HCT116 (cell line): ENCODE measurements at regions not wholly inside any gene's neighbourhood (a gene's known extent, or its start where the extent isn't known, plus 50 kb on each side); places are given as distances from the start of the nearest gene placed in this dataset.

Experiments
- ATAC-seq: fragments of 200-7000 bp; cut with Tn5 transposase; 2 replicates; pipeline ENCODE4 v1.9.1; 2020; ENCODE audit warnings: mild to moderate bottlenecking, moderate library complexity
- BruUV-seq: library from RNA; stranded (reverse); fragments of 400-500 nt; replicated peaks from 2 replicates; lab custom pipeline; 2021; lab: Mats Ljungman, UMichigan
- CTCF ChIA-PET: fragments of 300-600 bp; sonication (Branson Sonifier 250); formaldehyde crosslinking; loops from one replicate; lab custom pipeline; 2021; ENCODE audit warnings: antibody characterized with exemption; lab: Charles Lee
- POLR2A ChIA-PET: fragments of 300-600, 350-600 bp; sonication (Branson Sonifier 250); formaldehyde crosslinking; loops from one replicate; lab custom pipeline; 2021; ENCODE audit warnings: antibody characterized with exemption; lab: Charles Lee
- RAD21 ChIA-PET, 2 experiments: fragments of 300-600 bp; sonication (Branson Sonifier 250); formaldehyde crosslinking; loops; one replicate each; lab custom pipeline; 2023; ENCODE audit warnings: low total read pairs in 2 of 2; ENCODE audit not compliant: uncharacterized antibody in 2 of 2, unreplicated experiment in 2 of 2, low non-redundant PET in 1 of 2; lab: Charles Lee
- DNase-seq: peaks from one replicate; pipeline ENCODE4 v3.0.0-alpha.2; 2010; ENCODE audit warnings: low read depth, low spot score
- H2AFZ ChIP-seq: fragments of 200-600 bp; shearing (Covaris generic), sonication (generic); 2 replicates; pipeline ENCODE4 v1.6.1; 2017; ENCODE audit warnings: low read depth, mixed run types, mixed read lengths, antibody characterized with exemption, low read length; ENCODE audit not compliant: poor library complexity, severe bottlenecking
- H3K27ac ChIP-seq: 2 replicates; pipeline ENCODE4 v1.5.1; 2012; ENCODE audit warnings: low read depth, low read length
- H3K27me3 ChIP-seq: fragments of 200-600 bp; sonication (generic); 2 replicates; pipeline ENCODE4 v1.6.1; 2016; ENCODE audit warnings: mixed run types, low read length, mixed read lengths; ENCODE audit not compliant: insufficient read depth
- H3K36me3 ChIP-seq, 2 experiments: fragments of 200-500 bp in 1 of 2; fragments of 200-600 bp in 1 of 2; sonication (Bioruptor generic) in 1 of 2; sonication (generic) in 1 of 2; 2 replicates each; pipeline versions ENCODE4 v1.5.1 to v1.6.1; 2014 to 2016; ENCODE audit warnings: low read length in 2 of 2, inconsistent platforms in 1 of 2, mixed read lengths in 1 of 2, mixed run types in 1 of 2; ENCODE audit not compliant: insufficient read depth in 2 of 2, control insufficient read depth in 1 of 2
- H3K4me1 ChIP-seq, 2 experiments: fragments of 200-600 bp in 1 of 2; sonication (generic) in 1 of 2; 2 replicates each; pipeline versions ENCODE4 v1.5.1 to v1.6.1; 2012 to 2017; ENCODE audit warnings: low read length in 2 of 2, inconsistent platforms in 1 of 2, mild to moderate bottlenecking in 1 of 2, mixed read lengths in 1 of 2, mixed run types in 1 of 2, moderate library complexity in 1 of 2; ENCODE audit not compliant: insufficient read depth in 2 of 2, control insufficient read depth in 1 of 2
- H3K4me2 ChIP-seq: fragments of 200-600 bp; sonication (generic); 2 replicates; pipeline ENCODE4 v1.6.1; 2017; ENCODE audit warnings: mixed run types, low read length, mixed read lengths
- H3K4me3 ChIP-seq, 2 experiments: fragments of 200-600 bp in 1 of 2; sonication (generic) in 1 of 2; replicated peaks in 1 of 2; 2 replicates each; pipeline ENCODE4 v1.5.1; 2011 to 2016; ENCODE audit warnings: low read length in 2 of 2, control low read depth in 1 of 2, low read depth in 1 of 2, mild to moderate bottlenecking in 1 of 2, mixed read lengths in 1 of 2, mixed run types in 1 of 2
- H3K79me2 ChIP-seq: fragments of 200-600 bp; sonication (generic); 2 replicates; pipeline ENCODE4 v1.6.1; 2017; ENCODE audit warnings: mild to moderate bottlenecking, mixed run types, low read length, moderate library complexity, mixed read lengths; ENCODE audit not compliant: insufficient read depth
- H3K9ac ChIP-seq: fragments of 200-600 bp; sonication (generic); 2 replicates; pipeline ENCODE4 v1.6.1; 2016; ENCODE audit warnings: low read length, mixed read lengths
- H3K9me2 ChIP-seq: fragments of 200-600 bp; sonication (generic), shearing (Covaris generic); 2 replicates; pipeline ENCODE4 v1.6.1; 2017; ENCODE audit warnings: mixed run types, mild to moderate bottlenecking, moderate library complexity; ENCODE audit not compliant: insufficient read depth
- H3K9me3 ChIP-seq, 2 experiments: fragments of 200-500 bp in 1 of 2; fragments of 200-600 bp in 1 of 2; sonication (Bioruptor generic) in 1 of 2; sonication (generic) in 1 of 2; 2 replicates each; pipeline ENCODE4 v1.6.1; 2014 to 2017; ENCODE audit warnings: low read length in 2 of 2, mixed read lengths in 2 of 2, inconsistent platforms in 1 of 2, low read depth in 1 of 2, mild to moderate bottlenecking in 1 of 2, mixed run types in 1 of 2, moderate library complexity in 1 of 2; ENCODE audit not compliant: control insufficient read depth in 1 of 2, insufficient read depth in 1 of 2
- H4K20me1 ChIP-seq: fragments of 200-600 bp; sonication (generic), shearing (Covaris generic); 2 replicates; pipeline ENCODE4 v1.6.1; 2017; ENCODE audit warnings: mixed run types, mild to moderate bottlenecking, moderate library complexity; ENCODE audit not compliant: insufficient read depth
- CBX3 ChIP-seq: IDR thresholded peaks from 2 replicates; pipeline ENCODE4 v1.6.1; 2012; ENCODE audit warnings: low read depth
- CEBPB ChIP-seq: IDR thresholded peaks from 2 replicates; pipeline ENCODE4 v1.6.1; 2012; ENCODE audit warnings: low read depth
- CTCF ChIP-seq, 3 experiments: fragments of 200-600 bp in 1 of 3; sonication (generic) in 1 of 3; IDR thresholded peaks in 2 of 3; conservative IDR thresholded peaks in 1 of 3; 2 replicates each; pipeline ENCODE4 v1.5.1; 2012 to 2017; ENCODE audit warnings: low read depth in 2 of 3, low read length in 2 of 3, antibody characterized with exemption in 1 of 3, borderline replicate concordance in 1 of 3, control low read depth in 1 of 3, mild to moderate bottlenecking in 1 of 3, mixed read lengths in 1 of 3, mixed run types in 1 of 3, moderate library complexity in 1 of 3; ENCODE audit not compliant: insufficient read depth in 1 of 3
- ELF1 ChIP-seq: IDR thresholded peaks from 2 replicates; pipeline ENCODE4 v1.6.1; 2012; ENCODE audit warnings: low read depth, borderline replicate concordance
- EZH2 ChIP-seq: fragments of 200-600 bp; sonication (generic); IDR thresholded peaks from 2 replicates; pipeline ENCODE4 v1.6.1; 2017; ENCODE audit warnings: antibody characterized with exemption, mixed run types
- EZH2phosphoT487 ChIP-seq: fragments of 200-600 bp; IDR thresholded peaks from 2 replicates; pipeline ENCODE4 v1.6.1; 2018; ENCODE audit warnings: antibody characterized with exemption, borderline replicate concordance
- FOSL1 ChIP-seq: IDR thresholded peaks from 2 replicates; pipeline ENCODE4 v1.6.1; 2012; ENCODE audit warnings: low read depth
- MAX ChIP-seq: IDR thresholded peaks from 2 replicates; pipeline ENCODE4 v1.6.1; 2012
- POLR2AphosphoS5 ChIP-seq: IDR thresholded peaks from 2 replicates; pipeline ENCODE4 v1.6.1; 2011; ENCODE audit warnings: mild to moderate bottlenecking, low read depth, low read length, moderate library complexity
- RAD21 ChIP-seq: IDR thresholded peaks from 2 replicates; pipeline ENCODE4 v1.6.1; 2012; ENCODE audit warnings: low read depth, mild to moderate bottlenecking
- SIN3A ChIP-seq: IDR thresholded peaks from 2 replicates; pipeline ENCODE4 v1.6.1; 2012; ENCODE audit warnings: low read depth
- SP1 ChIP-seq: IDR thresholded peaks from 2 replicates; pipeline ENCODE4 v1.6.1; 2012; ENCODE audit warnings: low read depth
- SRF ChIP-seq: IDR thresholded peaks from 2 replicates; pipeline ENCODE4 v1.6.1; 2012; ENCODE audit warnings: low read depth
- TCF7L2 ChIP-seq: IDR thresholded peaks from 2 replicates; pipeline ENCODE4 v1.7.0; 2011; ENCODE audit warnings: borderline replicate concordance, inconsistent platforms; ENCODE audit not compliant: insufficient read depth, insufficient read length; ENCODE audit errors: extremely low read depth
- ZNF274 ChIP-seq: fragments of 200-500 bp; sonication (Bioruptor generic); IDR thresholded peaks from 2 replicates; pipeline ENCODE4 v1.6.1; 2014; ENCODE audit warnings: mild to moderate bottlenecking, low read depth, low read length, inconsistent platforms
- intact Hi-C: fragments of 100-400 bp; cut with micrococcal nuclease; formaldehyde crosslinking; loops from 2 replicates; pipeline ENCODE4 v1.10.0; 2022
- TF ChIP-seq, protein P1 (sequence below): IDR thresholded peaks from 2 replicates; pipeline ENCODE4 v1.6.1; 2012
- TF ChIP-seq, protein P2 (sequence below): IDR thresholded peaks from 2 replicates; pipeline ENCODE4 v1.6.1; 2011; ENCODE audit warnings: mild to moderate bottlenecking, low read length, moderate library complexity; ENCODE audit not compliant: insufficient replicate concordance; ENCODE audit errors: extremely low read depth

- Histone ChIP-seq H4K20me1 (no peaks in the 10 kb centered on the region), H3K27me3 (no peaks in the 10 kb centered on the region), H3K27ac (no peak overlapping the region), H3K9ac (no peak overlapping the region), H3K4me3 (no peak overlapping the region), H3K9me3 (no peaks in the 10 kb centered on the region), H2AFZ (no peak overlapping the region), H3K36me3 (no peaks in the 10 kb centered on the region), H3K9me2 (no peaks in the 10 kb centered on the region), H3K4me1 (no peaks in the 10 kb centered on the region), H3K4me2 (no peak overlapping the region), H3K79me2 (no peaks in the 10 kb centered on the region)
- RAD21 ChIA-PET, result no interaction called here
- no TSS peak for BruUV-seq
- DNase-seq (no peak), ATAC-seq (no peak)
- TF ChIP-seq, protein P1, sequence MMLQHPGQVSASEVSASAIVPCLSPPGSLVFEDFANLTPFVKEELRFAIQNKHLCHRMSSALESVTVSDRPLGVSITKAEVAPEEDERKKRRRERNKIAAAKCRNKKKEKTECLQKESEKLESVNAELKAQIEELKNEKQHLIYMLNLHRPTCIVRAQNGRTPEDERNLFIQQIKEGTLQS, result no peak
- no peak for TF ChIP-seq CEBPB
- TF ChIP-seq SRF, result no peak
- no peak for TF ChIP-seq ZNF274
- no peak for TF ChIP-seq TCF7L2
- no peak for TF ChIP-seq CTCF (IDR thresholded peaks at IDR 0.05 in 2 of 3, conservative IDR thresholded peaks at IDR 0.05 in 1 of 3; ENCODE audit: borderline replicate concordance in 1 of 3, insufficient read depth in 1 of 3, low read depth in 2 of 3, low read length in 2 of 3)
- no peak for TF ChIP-seq POLR2AphosphoS5
- no peak for TF ChIP-seq EZH2phosphoT487
- no peak for TF ChIP-seq SIN3A
- TF ChIP-seq FOSL1, result no peak
- TF ChIP-seq SP1, result no peak
- no peak for TF ChIP-seq MAX
- no peak for TF ChIP-seq EZH2
- TF ChIP-seq, protein P2, sequence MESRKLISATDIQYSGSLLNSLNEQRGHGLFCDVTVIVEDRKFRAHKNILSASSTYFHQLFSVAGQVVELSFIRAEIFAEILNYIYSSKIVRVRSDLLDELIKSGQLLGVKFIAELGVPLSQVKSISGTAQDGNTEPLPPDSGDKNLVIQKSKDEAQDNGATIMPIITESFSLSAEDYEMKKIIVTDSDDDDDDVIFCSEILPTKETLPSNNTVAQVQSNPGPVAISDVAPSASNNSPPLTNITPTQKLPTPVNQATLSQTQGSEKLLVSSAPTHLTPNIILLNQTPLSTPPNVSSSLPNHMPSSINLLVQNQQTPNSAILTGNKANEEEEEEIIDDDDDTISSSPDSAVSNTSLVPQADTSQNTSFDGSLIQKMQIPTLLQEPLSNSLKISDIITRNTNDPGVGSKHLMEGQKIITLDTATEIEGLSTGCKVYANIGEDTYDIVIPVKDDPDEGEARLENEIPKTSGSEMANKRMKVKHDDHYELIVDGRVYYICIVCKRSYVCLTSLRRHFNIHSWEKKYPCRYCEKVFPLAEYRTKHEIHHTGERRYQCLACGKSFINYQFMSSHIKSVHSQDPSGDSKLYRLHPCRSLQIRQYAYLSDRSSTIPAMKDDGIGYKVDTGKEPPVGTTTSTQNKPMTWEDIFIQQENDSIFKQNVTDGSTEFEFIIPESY, result no peak
- no peak for TF ChIP-seq ELF1
- no peak for TF ChIP-seq RAD21
- no peak for TF ChIP-seq CBX3
- intact Hi-C loops, result no loop called here
- CTCF ChIA-PET, result no interaction called here
- POLR2A ChIA-PET, result no interaction called here
These were observed 168.0 kb upstream of the GMNC start for GRCh38 chr3:191030491-191030890.
